PC-3 (cell line): ENCODE measurements at regions not wholly inside any gene's neighbourhood (a gene's known extent, or its start where the extent isn't known, plus 50 kb on each side); places are given as distances from the start of the nearest gene placed in this dataset.

Experiments used
- ATAC-seq: fragments of 200-7000 bp; cut with Tn5 transposase; 2 replicates; pipeline ENCODE4 v1.9.1; 2020; ENCODE audit warnings: mild to moderate bottlenecking, moderate library complexity
- BruUV-seq: library from RNA; stranded (reverse); fragments of 400-500 nt; replicated peaks from 2 replicates; lab custom pipeline; 2021; lab: Mats Ljungman, UMichigan
- CTCF ChIA-PET: fragments of 300-600 bp; sonication (Branson Sonifier 250); formaldehyde crosslinking; loops from one replicate; lab custom pipeline; 2022; ENCODE audit warnings: antibody characterized with exemption; lab: Charles Lee
- POLR2A ChIA-PET: fragments of 300-600 bp; sonication (Branson Sonifier 250); formaldehyde crosslinking; loops from one replicate; lab custom pipeline; 2022; ENCODE audit warnings: antibody characterized with exemption; ENCODE audit not compliant: unreplicated experiment; lab: Charles Lee
- DNase-seq: peaks from one replicate; pipeline ENCODE4 v3.0.0-alpha.2; 2015
- H2AFZ ChIP-seq: fragments of 300-600 bp; sonication (generic); 2 replicates; pipeline ENCODE4 v1.6.0; 2016; ENCODE audit warnings: antibody characterized with exemption, low read length
- H3F3A ChIP-seq: fragments of 300-600 bp; sonication (generic); one replicate; pipeline ENCODE4 v1.6.0; 2017; ENCODE audit warnings: antibody characterized with exemption, low read length, control low read depth, mild to moderate bottlenecking; ENCODE audit not compliant: unreplicated experiment
- H3K27ac ChIP-seq: fragments of 300-600 bp; sonication (generic); 2 replicates; pipeline ENCODE4 v1.5.1; 2016; ENCODE audit warnings: mild to moderate bottlenecking, low read length
- H3K27me3 ChIP-seq: fragments of 300-600 bp; sonication (generic); 2 replicates; pipeline ENCODE4 v1.6.1; 2016; ENCODE audit warnings: low read length, mixed read lengths
- H3K36me3 ChIP-seq: fragments of 300-600 bp; sonication (generic); 2 replicates; pipeline ENCODE4 v1.6.1; 2016; ENCODE audit warnings: low read depth, mixed run types, low read length, mixed read lengths
- H3K4me1 ChIP-seq: fragments of 300-600 bp; sonication (generic); 2 replicates; pipeline ENCODE4 v1.5.1; 2016; ENCODE audit warnings: low read length; ENCODE audit not compliant: insufficient read depth
- H3K4me2 ChIP-seq: fragments of 300-600 bp; sonication (generic); 2 replicates; pipeline ENCODE4 v1.6.0; 2016; ENCODE audit warnings: low read length
- H3K4me3 ChIP-seq: fragments of 300-600 bp; sonication (generic); 2 replicates; pipeline ENCODE4 v1.5.1; 2016; ENCODE audit warnings: mild to moderate bottlenecking, low read length, mixed read lengths
- H3K79me2 ChIP-seq: fragments of 300-600 bp; sonication (generic); 2 replicates; pipeline ENCODE4 v1.6.1; 2017; ENCODE audit warnings: low read length, mixed read lengths
- H3K9ac ChIP-seq: fragments of 300-600 bp; sonication (generic); 2 replicates; pipeline ENCODE4 v1.6.0; 2016; ENCODE audit warnings: mild to moderate bottlenecking, low read length
- H3K9me2 ChIP-seq: fragments of 300-600 bp; sonication (generic); replicated peaks from 2 replicates; pipeline ENCODE4 v1.6.1; 2016; ENCODE audit warnings: mixed run types, low read length, mixed read lengths
- H3K9me3 ChIP-seq: fragments of 300-600 bp; sonication (generic); 2 replicates; pipeline ENCODE4 v1.6.1; 2016; ENCODE audit warnings: low read length, mixed read lengths
- H4K20me1 ChIP-seq: fragments of 300-600 bp; sonication (generic); 2 replicates; pipeline ENCODE4 v1.6.1; 2016; ENCODE audit warnings: low read length, mixed read lengths
- EZH2 ChIP-seq: fragments of 300-600 bp; sonication (generic); IDR thresholded peaks from one replicate; pipeline ENCODE4 v1.6.1; 2017; ENCODE audit warnings: antibody characterized with exemption, mild to moderate bottlenecking, low read length; ENCODE audit not compliant: unreplicated experiment
- EZH2phosphoT487 ChIP-seq: fragments of 300-600 bp; sonication (generic); IDR thresholded peaks from 2 replicates; pipeline ENCODE4 v1.6.1; 2018; ENCODE audit warnings: mild to moderate bottlenecking, antibody characterized with exemption, low read length, borderline replicate concordance
- intact Hi-C: fragments of 100-400 bp; cut with micrococcal nuclease; formaldehyde crosslinking; loops from 2 replicates; pipeline ENCODE4 v1.9.0; 2023
- TF ChIP-seq, protein P1 (sequence below): fragments of 300-600 bp; sonication (generic); conservative IDR thresholded peaks from 2 replicates; pipeline ENCODE4 v1.5.1; 2017; ENCODE audit warnings: antibody characterized with exemption, low read depth, mild to moderate bottlenecking, low read length

DNA sequence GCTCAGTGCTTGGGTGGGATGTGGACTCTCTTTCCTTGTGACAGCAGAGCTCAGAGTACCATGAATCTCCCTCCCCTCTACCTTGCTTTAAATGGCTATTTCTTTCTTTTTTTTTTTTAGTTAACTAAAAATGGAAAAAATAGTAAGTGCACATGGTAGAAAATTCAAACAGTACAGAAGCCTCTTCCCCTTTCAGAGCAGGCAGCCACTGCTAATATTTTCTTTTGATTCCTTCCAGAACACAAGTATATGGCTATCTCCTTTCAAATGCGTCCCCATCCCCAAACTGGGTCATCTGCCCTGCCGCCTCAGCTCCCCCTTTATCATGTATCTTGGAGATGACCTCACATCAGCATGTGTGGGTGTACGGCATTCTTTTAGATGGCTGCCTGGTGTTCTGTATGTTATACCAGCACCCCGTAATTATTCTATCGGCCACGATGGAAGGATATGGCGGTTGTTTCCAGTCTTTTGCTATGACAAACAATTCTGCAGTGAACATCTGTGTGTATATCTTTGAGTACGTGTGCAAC lies 70.5 kb upstream of the DLX2 start:
- ChIA-PET CTCF (interaction anchor here (0.5 to 2.7 kb wide), 6 partner anchors 70 to 427 kb away, joined by 3 to 10 read pairs (median 3); partner anchors contain the start of gene DLX2), POLR2A (interaction anchor here (0.6 to 0.7 kb wide), 2 partner anchors 256 to 268 kb away, joined by 3 to 8 read pairs; no protein-coding TSS in a partner anchor)
- H3K4me1 ChIP-seq: peaks cover 35% of the 10 kb centered on the region
- H3F3A ChIP-seq: no peaks in the 10 kb centered on the region
- H3K27me3 ChIP-seq: no peaks in the 10 kb centered on the region
- peak overlapping the region; percentile 83 for H3K4me2 ChIP-seq
- H3K9me3 ChIP-seq: no peaks in the 10 kb centered on the region
- no peak overlapping the region for H2AFZ ChIP-seq
- peak overlapping the region; percentile 65; the same call in 1 of the 2 replicates for H3K4me3 ChIP-seq
- no peak overlapping the region for H3K9ac ChIP-seq
- BruUV-seq: no TSS peak
- H3K79me2 ChIP-seq: no peaks in the 10 kb centered on the region
- H3K27ac ChIP-seq: no peak overlapping the region
- DNase-seq (no peak), ATAC-seq (no peak)
- H3K9me2 ChIP-seq: no peaks in the 10 kb centered on the region
- no peaks in the 10 kb centered on the region for H3K36me3 ChIP-seq
- H4K20me1 ChIP-seq: no peaks in the 10 kb centered on the region
- TF ChIP-seq, protein P1, sequence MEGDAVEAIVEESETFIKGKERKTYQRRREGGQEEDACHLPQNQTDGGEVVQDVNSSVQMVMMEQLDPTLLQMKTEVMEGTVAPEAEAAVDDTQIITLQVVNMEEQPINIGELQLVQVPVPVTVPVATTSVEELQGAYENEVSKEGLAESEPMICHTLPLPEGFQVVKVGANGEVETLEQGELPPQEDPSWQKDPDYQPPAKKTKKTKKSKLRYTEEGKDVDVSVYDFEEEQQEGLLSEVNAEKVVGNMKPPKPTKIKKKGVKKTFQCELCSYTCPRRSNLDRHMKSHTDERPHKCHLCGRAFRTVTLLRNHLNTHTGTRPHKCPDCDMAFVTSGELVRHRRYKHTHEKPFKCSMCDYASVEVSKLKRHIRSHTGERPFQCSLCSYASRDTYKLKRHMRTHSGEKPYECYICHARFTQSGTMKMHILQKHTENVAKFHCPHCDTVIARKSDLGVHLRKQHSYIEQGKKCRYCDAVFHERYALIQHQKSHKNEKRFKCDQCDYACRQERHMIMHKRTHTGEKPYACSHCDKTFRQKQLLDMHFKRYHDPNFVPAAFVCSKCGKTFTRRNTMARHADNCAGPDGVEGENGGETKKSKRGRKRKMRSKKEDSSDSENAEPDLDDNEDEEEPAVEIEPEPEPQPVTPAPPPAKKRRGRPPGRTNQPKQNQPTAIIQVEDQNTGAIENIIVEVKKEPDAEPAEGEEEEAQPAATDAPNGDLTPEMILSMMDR: no peak
- TF ChIP-seq EZH2phosphoT487: no peak
- no peak for TF ChIP-seq EZH2
- intact Hi-C loops: loop anchor here (2.0 to 5.0 kb wide), 2 partner anchors 76 to 174 kb away; no protein-coding TSS in a partner anchor

DNA sequence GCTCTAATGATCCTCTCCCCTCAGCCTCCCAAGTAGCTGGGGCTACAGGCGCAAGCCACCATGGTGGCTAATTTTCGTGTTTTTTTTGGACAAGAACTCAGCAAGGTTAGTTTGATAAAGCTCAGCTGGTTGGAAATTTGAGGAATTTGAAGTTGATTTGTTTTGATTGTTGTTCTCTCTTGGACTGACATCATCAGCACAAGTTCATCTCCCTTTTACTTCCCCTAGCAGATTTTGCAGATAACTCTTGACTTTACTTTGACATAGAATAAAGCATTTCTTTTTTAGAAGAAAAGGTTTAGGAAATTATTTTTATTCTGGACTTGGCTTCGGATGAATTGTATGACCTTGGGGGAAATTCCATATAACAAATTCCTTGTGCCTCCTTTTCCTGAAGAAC lies 74.9 kb upstream of the DLX2 start:
- Histone ChIP-seq H3K4me2 (0 out of 2 replicates have a peak overlapping the region, but pooled peaks have one; percentile 47), H3K79me2 (no peaks in the 10 kb centered on the region), H3K9me2 (no peaks in the 10 kb centered on the region), H3K4me3 (no peak overlapping the region), H3K27ac (no peak overlapping the region), H4K20me1 (no peaks in the 10 kb centered on the region), H3K27me3 (no peaks in the 10 kb centered on the region), H3K9ac (no peak overlapping the region), H3K9me3 (no peaks in the 10 kb centered on the region), H3F3A (no peaks in the 10 kb centered on the region), H3K4me1 (peaks cover 30% of the 10 kb centered on the region), H3K36me3 (no peaks in the 10 kb centered on the region), H2AFZ (no peak overlapping the region)
- intact Hi-C loops: loop anchor here (5.0 kb wide), 1 partner anchor 55 kb away; no protein-coding TSS in a partner anchor
- ATAC-seq (no peak), DNase-seq (no peak)
- no TSS peak for BruUV-seq
- POLR2A ChIA-PET: interaction anchor here (0.7 kb wide), 1 partner anchor 195 kb away, joined by 5 read pairs; no protein-coding TSS in a partner anchor
- CTCF ChIA-PET: no interaction called here
- TF ChIP-seq EZH2 (no peak), EZH2phosphoT487 (no peak)
- TF ChIP-seq, protein P1: no peak

DNA sequence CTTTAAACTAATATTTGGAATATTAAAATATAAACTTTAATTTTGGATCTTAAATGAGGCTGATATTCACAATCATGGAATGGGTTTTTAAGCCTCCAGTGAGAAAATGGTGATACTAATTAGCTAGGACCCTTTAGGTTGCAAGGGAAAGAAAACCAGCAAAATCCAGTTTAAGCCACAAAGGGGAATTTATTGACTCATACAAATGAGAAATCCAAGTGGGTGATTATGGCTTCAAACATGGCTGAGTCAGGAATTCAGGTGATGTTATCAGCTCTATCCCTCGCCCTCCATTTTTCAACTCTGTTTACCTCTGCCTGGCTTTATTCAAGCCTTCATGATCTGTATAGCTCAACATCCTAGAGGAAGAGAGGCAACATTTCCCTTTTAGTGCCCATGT lies 75.3 kb upstream of the DLX2 start:
- CTCF ChIA-PET: no interaction called here
- H3K9ac ChIP-seq: no peak overlapping the region
- no peak overlapping the region for H2AFZ ChIP-seq
- no TSS peak for BruUV-seq
- H3K9me3 ChIP-seq: no peaks in the 10 kb centered on the region
- H3F3A ChIP-seq: no peaks in the 10 kb centered on the region
- no peaks in the 10 kb centered on the region for H3K36me3 ChIP-seq
- H4K20me1 ChIP-seq: no peaks in the 10 kb centered on the region
- peak overlapping the region; percentile 47 for H3K4me2 ChIP-seq
- no peaks in the 10 kb centered on the region for H3K9me2 ChIP-seq
- peak overlapping the region; percentile 17; the same call in 1 of the 2 replicates for H3K27ac ChIP-seq
- DNase-seq (peak; percentile 82), ATAC-seq (no peak; the same call in 1 of the 2 replicates)
- intact Hi-C loops: loop anchor here (5.0 kb wide), 1 partner anchor 54 kb away; no protein-coding TSS in a partner anchor
- H3K4me1 ChIP-seq: peaks cover 30% of the 10 kb centered on the region
- H3K79me2 ChIP-seq: no peaks in the 10 kb centered on the region
- POLR2A ChIA-PET: no interaction called here
- no peaks in the 10 kb centered on the region for H3K27me3 ChIP-seq
- TF ChIP-seq EZH2phosphoT487 (no peak), EZH2 (no peak)
- TF ChIP-seq, protein P1: no peak
- H3K4me3 ChIP-seq: no peak overlapping the region
